ENCODE measurements at regions not wholly inside any gene's neighbourhood (a gene's known extent, or its start where the extent isn't known, plus 50 kb on each side); places are given as distances from the start of the nearest gene placed in this dataset.
"Not testable (repeated sequence)": the region's sequence is repeated elsewhere in the genome, so short reads cannot be mapped to it uniquely, and the experiment has no call there.

DNA sequence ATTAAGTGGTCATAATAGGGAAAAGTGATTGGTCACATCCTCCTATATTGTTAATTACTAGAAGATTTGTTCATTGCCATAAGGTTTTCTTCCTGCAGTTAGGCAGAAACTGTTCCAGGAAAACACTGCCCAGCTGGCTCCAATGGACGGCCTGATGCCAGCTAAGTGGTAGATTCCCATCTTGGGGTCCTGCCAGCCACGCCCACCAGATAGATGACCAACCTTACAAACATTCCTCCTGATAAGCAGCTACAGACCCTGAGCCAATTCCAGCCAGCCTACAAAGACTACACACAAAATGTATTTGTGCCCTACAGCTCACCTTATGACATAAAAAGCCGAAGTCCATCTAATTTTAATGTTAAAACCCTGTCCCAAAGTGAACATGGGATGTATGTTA lies 685.9 kb upstream of the USP15 start:
- CTCF ChIA-PET, result interaction anchor here (0.7 kb wide), 1 partner anchor 347 kb away, joined by 4 read pairs; no protein-coding TSS in a partner anchor
- Histone ChIP-seq H3K36me3 (ENCODE audit: control insufficient read depth, insufficient read depth, low read length) (no peaks in the 10 kb centered on the region), H3K27me3 (ENCODE audit: control insufficient read depth, insufficient read depth, low read length) (no peaks in the 10 kb centered on the region), H3K4me3 (ENCODE audit: low read depth, low read length) (no peak overlapping the region)
- DNase-seq (ENCODE audit: low read depth), result no peak
- POLR2A ChIA-PET, result no interaction called here
- TF ChIP-seq, protein P1, sequence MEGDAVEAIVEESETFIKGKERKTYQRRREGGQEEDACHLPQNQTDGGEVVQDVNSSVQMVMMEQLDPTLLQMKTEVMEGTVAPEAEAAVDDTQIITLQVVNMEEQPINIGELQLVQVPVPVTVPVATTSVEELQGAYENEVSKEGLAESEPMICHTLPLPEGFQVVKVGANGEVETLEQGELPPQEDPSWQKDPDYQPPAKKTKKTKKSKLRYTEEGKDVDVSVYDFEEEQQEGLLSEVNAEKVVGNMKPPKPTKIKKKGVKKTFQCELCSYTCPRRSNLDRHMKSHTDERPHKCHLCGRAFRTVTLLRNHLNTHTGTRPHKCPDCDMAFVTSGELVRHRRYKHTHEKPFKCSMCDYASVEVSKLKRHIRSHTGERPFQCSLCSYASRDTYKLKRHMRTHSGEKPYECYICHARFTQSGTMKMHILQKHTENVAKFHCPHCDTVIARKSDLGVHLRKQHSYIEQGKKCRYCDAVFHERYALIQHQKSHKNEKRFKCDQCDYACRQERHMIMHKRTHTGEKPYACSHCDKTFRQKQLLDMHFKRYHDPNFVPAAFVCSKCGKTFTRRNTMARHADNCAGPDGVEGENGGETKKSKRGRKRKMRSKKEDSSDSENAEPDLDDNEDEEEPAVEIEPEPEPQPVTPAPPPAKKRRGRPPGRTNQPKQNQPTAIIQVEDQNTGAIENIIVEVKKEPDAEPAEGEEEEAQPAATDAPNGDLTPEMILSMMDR (IDR thresholded peaks at IDR 0.05; ENCODE audit: insufficient read depth, low read depth, low read length), result no peak

DNA sequence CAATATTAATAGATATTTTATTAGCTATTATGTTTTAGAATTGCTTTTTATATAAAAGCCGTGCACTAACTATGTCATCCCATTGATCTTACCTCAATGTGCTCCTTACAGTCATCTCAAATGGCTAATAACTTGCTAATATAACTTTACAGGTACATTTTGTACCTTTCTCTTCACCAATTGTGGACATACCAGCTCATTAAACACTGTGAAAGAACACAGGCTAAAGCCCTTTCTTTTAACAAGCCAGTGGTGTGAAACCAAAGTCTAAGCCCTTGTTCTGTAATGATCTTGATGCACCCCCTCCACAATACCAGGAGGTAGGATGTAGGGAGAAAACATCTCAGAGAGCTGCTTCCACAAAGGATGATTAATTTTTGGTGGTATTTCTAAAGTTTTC lies 675.3 kb upstream of the USP15 start:
- TF ChIP-seq, protein P1 (IDR thresholded peaks at IDR 0.05; ENCODE audit: insufficient read depth, low read depth, low read length), result no peak
- Histone ChIP-seq H3K4me3 (ENCODE audit: low read depth, low read length) (no peak overlapping the region), H3K27me3 (ENCODE audit: control insufficient read depth, insufficient read depth, low read length) (no peaks in the 10 kb centered on the region), H3K36me3 (ENCODE audit: control insufficient read depth, insufficient read depth, low read length) (no peaks in the 10 kb centered on the region)
- ChIA-PET POLR2A (no interaction called here), CTCF (no interaction called here)
- no peak for DNase-seq (ENCODE audit: low read depth)

- H3K36me3 ChIP-seq (ENCODE audit: control insufficient read depth, insufficient read depth, low read length); DNase-seq (ENCODE audit: low read depth): not testable (repeated sequence)
These were observed 669.3 kb upstream of the USP15 start for GRCh38 chr12:61590864-61591263.

DNA sequence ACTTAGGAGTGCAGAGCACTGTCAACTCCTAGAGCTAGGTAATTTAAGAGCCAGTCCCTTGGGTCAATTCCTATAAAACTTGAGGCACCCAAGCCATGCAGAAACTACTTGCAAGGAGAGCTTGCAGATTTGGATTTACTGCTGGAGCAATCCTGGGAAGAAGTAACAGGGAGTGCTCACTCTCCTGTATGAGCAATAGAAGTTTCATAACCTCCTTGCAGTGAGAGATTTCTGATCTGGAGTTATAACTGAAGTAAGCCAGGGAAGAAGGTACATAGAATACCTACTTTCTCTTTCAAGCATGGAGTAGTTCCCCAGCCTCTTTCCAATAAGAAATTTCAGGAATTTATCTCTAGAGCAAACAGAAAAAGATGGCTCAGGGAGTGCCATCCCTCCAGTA lies 650.1 kb upstream of the USP15 start:
- POLR2A ChIA-PET, result no interaction called here
- TF ChIP-seq, protein P1 (IDR thresholded peaks at IDR 0.05; ENCODE audit: insufficient read depth, low read depth, low read length), result no peak
- DNase-seq (ENCODE audit: low read depth), result no peak

More at GRCh38 chr12:61590864-61591263, 669.3 kb upstream of the USP15 start:
- H3K27me3 ChIP-seq (ENCODE audit: control insufficient read depth, insufficient read depth, low read length); POLR2A ChIA-PET; CTCF ChIA-PET; H3K4me3 ChIP-seq (ENCODE audit: low read depth, low read length): not testable (repeated sequence)

GRCh38 chr12:61629702-61630101 lies 630.5 kb upstream of the USP15 start:
- Histone ChIP-seq H3K27me3 (ENCODE audit: control insufficient read depth, insufficient read depth, low read length) (no peaks in the 10 kb centered on the region), H3K36me3 (ENCODE audit: control insufficient read depth, insufficient read depth, low read length) (no peaks in the 10 kb centered on the region), H3K4me3 (ENCODE audit: low read depth, low read length) (no peak overlapping the region)
- TF ChIP-seq, protein P1 (IDR thresholded peaks at IDR 0.05; ENCODE audit: insufficient read depth, low read depth, low read length), result no peak
- ChIA-PET CTCF (interaction anchor here (1.4 kb wide), 1 partner anchor 16 kb away, joined by 3 read pairs; no protein-coding TSS in a partner anchor), POLR2A (no interaction called here)
- no peak for DNase-seq (ENCODE audit: low read depth)

More for the DNA sequence above, 650.1 kb upstream of the USP15 start:
- Histone ChIP-seq H3K4me3 (ENCODE audit: low read depth, low read length) (no peak overlapping the region), H3K27me3 (ENCODE audit: control insufficient read depth, insufficient read depth, low read length) (no peaks in the 10 kb centered on the region), H3K36me3 (ENCODE audit: control insufficient read depth, insufficient read depth, low read length) (no peaks in the 10 kb centered on the region)
- CTCF ChIA-PET, result no interaction called here

DNA sequence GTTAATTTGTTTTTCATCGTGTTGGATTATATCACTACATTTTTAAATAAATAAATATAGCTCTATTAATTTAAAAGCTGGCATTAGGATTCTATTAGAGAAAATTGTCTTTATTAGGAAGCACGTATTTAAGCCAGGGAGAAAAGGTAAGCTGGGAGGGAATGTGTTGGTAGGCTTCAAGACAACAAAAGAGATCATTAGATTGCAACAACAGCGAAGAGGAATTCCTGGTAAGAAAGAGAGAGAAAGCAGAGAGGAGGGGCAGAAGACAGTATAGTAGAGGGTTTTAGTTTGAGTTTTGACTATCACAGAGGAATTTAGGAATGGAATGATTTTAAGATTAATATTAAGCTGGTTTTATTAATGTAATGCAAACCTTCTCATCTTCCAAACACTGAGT lies 613.6 kb upstream of the USP15 start:
- ChIA-PET POLR2A (no interaction called here), CTCF (no interaction called here)
- DNase-seq (ENCODE audit: low read depth), result no peak
- Histone ChIP-seq H3K27me3 (ENCODE audit: control insufficient read depth, insufficient read depth, low read length) (no peaks in the 10 kb centered on the region), H3K36me3 (ENCODE audit: control insufficient read depth, insufficient read depth, low read length) (no peaks in the 10 kb centered on the region), H3K4me3 (ENCODE audit: low read depth, low read length) (no peak overlapping the region)
- TF ChIP-seq, protein P1 (IDR thresholded peaks at IDR 0.05; ENCODE audit: insufficient read depth, low read depth, low read length), result no peak

Data from BJ (cell line).